ENCODE measurements at regions not wholly inside any gene's neighbourhood (a gene's known extent, or its start where the extent isn't known, plus 50 kb on each side); places are given as distances from the start of the nearest gene placed in this dataset.
A peak's percentile ranks its signal among the peaks of the same experiment; 100 is the strongest.

DNA sequence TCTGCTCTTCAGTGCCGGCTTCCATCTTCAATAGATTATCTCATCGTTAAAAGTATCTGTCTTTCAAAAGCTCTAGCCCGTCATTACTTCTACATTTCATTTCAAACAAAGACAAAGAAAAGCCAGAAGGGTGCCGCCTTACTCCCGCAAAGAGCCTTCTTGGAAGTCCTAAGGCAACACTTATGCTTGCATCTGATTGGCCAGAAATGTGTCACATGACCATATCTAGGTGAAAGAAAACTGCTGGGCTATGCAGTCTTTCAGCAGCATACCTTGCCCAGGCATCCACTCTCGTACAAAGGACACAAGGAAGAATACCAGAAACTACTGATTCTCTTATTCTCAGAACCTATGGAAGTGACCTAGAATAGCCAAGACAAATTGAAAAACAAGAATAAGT lies 217.1 kb upstream of the SLC35G4 start:
- no peak overlapping the region for H3K4me3 ChIP-seq (ENCODE audit: low read depth, low read length)
- no peak for DNase-seq (ENCODE audit: low read depth)
- TF ChIP-seq, protein P1, sequence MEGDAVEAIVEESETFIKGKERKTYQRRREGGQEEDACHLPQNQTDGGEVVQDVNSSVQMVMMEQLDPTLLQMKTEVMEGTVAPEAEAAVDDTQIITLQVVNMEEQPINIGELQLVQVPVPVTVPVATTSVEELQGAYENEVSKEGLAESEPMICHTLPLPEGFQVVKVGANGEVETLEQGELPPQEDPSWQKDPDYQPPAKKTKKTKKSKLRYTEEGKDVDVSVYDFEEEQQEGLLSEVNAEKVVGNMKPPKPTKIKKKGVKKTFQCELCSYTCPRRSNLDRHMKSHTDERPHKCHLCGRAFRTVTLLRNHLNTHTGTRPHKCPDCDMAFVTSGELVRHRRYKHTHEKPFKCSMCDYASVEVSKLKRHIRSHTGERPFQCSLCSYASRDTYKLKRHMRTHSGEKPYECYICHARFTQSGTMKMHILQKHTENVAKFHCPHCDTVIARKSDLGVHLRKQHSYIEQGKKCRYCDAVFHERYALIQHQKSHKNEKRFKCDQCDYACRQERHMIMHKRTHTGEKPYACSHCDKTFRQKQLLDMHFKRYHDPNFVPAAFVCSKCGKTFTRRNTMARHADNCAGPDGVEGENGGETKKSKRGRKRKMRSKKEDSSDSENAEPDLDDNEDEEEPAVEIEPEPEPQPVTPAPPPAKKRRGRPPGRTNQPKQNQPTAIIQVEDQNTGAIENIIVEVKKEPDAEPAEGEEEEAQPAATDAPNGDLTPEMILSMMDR (IDR thresholded peaks at IDR 0.05; ENCODE audit: insufficient read depth, low read depth, low read length): no peak

DNA sequence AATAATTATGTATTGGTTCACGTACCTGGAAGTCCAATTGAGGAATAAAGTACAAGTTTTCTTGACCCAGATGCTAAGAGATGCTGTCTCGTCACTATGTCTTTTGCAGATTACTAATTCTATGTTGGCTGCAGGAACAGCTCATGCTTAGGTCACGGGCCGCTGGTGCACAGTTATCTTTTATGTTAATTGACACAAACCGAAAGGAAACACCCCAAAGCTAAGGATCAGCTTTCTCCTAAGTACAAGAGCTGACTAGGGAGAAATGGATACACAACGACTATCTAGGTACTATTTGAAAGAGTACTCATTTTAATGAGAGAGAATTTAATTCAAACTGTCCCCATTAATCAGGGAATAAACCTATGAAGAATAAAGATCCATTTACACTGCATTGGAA lies 217.7 kb upstream of the SLC35G4 start:
- no peak overlapping the region for H3K4me3 ChIP-seq (ENCODE audit: low read depth, low read length)
- TF ChIP-seq, protein P1 (IDR thresholded peaks at IDR 0.05; ENCODE audit: insufficient read depth, low read depth, low read length): no peak
- DNase-seq (ENCODE audit: low read depth): no peak

DNA sequence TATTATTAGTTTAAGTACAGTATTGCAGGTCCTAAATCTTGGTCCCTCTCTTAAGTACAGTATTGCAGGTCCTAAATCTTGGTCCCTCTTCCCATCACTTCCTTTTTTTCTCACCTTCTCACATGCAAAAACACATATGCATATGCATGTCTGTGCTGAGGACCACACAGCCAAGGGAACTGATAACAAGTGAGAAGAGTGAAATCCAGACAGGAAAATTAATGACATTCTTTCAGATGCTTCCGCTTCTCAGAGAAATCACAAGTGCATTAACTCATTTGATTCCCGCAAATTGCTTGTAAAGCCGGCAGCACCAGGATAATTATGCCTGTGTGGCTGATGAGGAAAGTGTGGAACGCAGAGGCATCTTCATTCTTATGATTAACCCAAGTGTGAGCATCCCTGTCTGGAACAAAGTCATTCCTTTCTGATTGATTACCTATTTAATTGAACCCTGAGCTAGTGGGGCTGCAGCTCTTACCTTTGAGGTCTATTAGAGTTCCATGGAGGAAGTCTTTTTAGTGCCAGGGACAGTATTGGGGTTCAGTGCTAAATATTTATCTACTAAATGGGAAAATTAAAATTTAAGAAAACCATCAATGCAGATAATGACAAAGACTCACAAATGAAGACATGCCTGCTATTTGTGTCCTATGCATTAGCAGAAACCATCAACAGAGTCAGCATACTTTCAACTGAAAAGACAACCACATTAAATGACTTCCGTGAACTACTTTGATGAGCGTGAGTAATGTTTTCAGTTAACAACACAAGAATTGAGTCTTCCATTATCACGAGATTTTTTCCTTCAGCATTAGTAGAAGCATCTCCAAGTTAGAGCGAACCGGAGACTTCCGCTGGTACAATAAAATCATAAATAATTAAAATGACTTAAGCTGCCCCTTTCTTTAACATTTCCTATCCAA lies 220.4 kb upstream of the SLC35G4 start:
- no peak overlapping the region for H3K4me3 ChIP-seq (ENCODE audit: low read depth, low read length)
- DNase-seq (ENCODE audit: low read depth): no peak
- TF ChIP-seq, protein P1 (IDR thresholded peaks at IDR 0.05; ENCODE audit: insufficient read depth, low read depth, low read length): no peak

DNA sequence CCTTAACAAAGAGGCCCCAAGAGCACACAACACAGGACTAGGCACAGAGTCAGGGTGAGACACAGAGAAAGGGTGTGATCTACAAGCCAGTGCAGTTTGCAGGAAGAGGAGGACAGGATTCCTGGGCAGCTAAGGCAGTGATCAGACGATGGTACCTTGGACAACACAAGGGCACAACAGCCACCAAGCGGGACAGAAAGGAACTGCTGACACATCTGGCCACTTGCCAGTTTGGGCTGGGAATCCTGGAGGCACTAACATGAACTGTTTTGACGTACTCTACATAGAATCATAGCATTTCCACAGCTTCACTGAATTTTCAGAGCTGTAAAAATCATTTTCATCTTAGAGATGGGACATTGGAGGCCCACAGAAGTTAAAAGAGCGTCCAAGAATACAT lies 221.5 kb upstream of the SLC35G4 start:
- no peak overlapping the region for H3K4me3 ChIP-seq (ENCODE audit: low read depth, low read length)
- DNase-seq (ENCODE audit: low read depth): peak; percentile 22
- TF ChIP-seq, protein P1 (IDR thresholded peaks at IDR 0.05; ENCODE audit: insufficient read depth, low read depth, low read length): peak; percentile 23

DNA sequence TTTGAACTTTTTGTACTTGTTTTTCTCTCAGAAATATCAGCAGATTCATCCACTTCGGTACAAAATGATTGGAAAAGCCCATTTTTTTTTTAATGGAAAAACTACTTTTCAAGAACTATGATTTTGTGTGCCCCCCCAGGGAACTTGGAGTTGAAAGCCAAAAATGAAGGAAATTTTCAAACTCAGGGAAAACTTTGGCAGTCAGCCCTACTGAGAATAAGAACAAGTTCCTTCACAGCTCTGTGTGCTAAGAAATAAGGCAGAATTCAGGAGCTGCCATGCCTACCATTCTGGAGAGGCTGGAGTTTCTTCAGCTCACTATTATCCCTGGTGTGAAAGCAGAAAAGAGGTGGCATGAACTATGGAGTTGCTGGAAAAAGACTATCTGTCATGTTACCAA lies 226.0 kb upstream of the SLC35G4 start:
- H3K4me3 ChIP-seq (ENCODE audit: low read depth, low read length): no peak overlapping the region
- DNase-seq (ENCODE audit: low read depth): no peak
- TF ChIP-seq, protein P1 (IDR thresholded peaks at IDR 0.05; ENCODE audit: insufficient read depth, low read depth, low read length): no peak

DNA sequence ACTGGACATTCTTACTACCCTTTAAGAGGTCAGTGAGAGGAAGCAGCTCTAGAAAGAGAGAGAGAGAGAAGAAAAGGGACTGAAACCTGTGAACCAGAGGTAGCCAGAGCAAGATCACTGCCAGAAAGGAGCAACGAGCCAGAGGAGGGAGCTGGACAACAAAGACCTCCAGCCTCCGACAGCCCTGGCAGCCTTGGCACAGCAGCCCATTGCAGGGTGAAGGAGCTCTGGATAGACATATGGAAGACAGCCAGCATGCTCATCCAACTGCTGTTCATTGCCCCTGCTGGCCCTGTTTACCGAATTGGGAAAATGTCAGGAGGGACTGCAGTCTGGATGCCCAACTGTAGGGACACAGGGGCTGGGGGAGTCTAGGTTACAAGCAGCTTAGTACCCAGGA lies 228.4 kb upstream of the SLC35G4 start:
- TF ChIP-seq, protein P1 (IDR thresholded peaks at IDR 0.05; ENCODE audit: insufficient read depth, low read depth, low read length): no peak

More for the DNA sequence above, 228.4 kb upstream of the SLC35G4 start:
- no peak overlapping the region for H3K4me3 ChIP-seq (ENCODE audit: low read depth, low read length)
- DNase-seq (ENCODE audit: low read depth): no peak

Measured in fibroblast of villous mesenchyme (primary cell).